ENCODE measurements at regions not wholly inside any gene's neighbourhood (a gene's known extent, or its start where the extent isn't known, plus 50 kb on each side); places are given as distances from the start of the nearest gene placed in this dataset.

DNA sequence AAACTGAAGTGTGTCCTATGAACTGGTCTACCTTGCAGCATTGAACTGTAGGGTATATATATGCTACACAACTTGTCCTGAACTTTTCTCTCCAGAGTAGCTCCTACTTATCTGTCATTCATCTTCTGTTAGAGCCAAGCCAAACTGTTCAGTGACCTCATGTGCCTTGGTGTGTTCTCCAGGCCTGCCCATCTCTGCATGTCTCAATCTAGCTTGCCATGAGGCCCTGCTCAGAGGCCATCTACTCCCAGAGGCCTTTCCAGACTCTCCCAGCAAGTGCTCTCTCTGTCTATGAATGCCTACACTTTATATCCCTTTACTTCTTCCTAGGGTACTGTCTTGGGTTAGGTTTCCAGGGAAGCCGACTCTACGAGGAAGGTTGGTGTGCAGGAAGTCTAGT is 99.8 kb upstream of the MTPN start:
- TF ChIP-seq, protein P1, sequence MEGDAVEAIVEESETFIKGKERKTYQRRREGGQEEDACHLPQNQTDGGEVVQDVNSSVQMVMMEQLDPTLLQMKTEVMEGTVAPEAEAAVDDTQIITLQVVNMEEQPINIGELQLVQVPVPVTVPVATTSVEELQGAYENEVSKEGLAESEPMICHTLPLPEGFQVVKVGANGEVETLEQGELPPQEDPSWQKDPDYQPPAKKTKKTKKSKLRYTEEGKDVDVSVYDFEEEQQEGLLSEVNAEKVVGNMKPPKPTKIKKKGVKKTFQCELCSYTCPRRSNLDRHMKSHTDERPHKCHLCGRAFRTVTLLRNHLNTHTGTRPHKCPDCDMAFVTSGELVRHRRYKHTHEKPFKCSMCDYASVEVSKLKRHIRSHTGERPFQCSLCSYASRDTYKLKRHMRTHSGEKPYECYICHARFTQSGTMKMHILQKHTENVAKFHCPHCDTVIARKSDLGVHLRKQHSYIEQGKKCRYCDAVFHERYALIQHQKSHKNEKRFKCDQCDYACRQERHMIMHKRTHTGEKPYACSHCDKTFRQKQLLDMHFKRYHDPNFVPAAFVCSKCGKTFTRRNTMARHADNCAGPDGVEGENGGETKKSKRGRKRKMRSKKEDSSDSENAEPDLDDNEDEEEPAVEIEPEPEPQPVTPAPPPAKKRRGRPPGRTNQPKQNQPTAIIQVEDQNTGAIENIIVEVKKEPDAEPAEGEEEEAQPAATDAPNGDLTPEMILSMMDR (IDR thresholded peaks at IDR 0.05; ENCODE audit: low read length): no peak
- TF ChIP-seq EZH2 (IDR thresholded peaks at IDR 0.05; ENCODE audit: borderline replicate concordance, low read length): no peak

All from OCI-LY1 (cell line).